Panc1 (cell line): ENCODE measurements at regions not wholly inside any gene's neighbourhood (a gene's known extent, or its start where the extent isn't known, plus 50 kb on each side); places are given as distances from the start of the nearest gene placed in this dataset.

Experiments
- POLR2AphosphoS5 ChIP-seq: IDR thresholded peaks from 2 replicates; pipeline ENCODE4 v1.6.1; 2012; ENCODE audit warnings: mild to moderate bottlenecking, low read depth, low read length, moderate library complexity
- SIN3A ChIP-seq: IDR thresholded peaks from 2 replicates; pipeline ENCODE4 v1.6.1; 2012; ENCODE audit warnings: low read depth, mild to moderate bottlenecking, low read length, moderate library complexity, borderline replicate concordance; ENCODE audit not compliant: insufficient read depth
- TCF7L2 ChIP-seq: IDR thresholded peaks from 2 replicates; pipeline ENCODE4 v1.6.1; 2011; ENCODE audit warnings: mild to moderate bottlenecking, low read depth, low read length, inconsistent platforms
- TF ChIP-seq, protein P1 (sequence below): fragments of 450-650 bp; IDR thresholded peaks from 2 replicates; pipeline ENCODE4 v1.5.1; 2017; ENCODE audit warnings: mild to moderate bottlenecking

DNA sequence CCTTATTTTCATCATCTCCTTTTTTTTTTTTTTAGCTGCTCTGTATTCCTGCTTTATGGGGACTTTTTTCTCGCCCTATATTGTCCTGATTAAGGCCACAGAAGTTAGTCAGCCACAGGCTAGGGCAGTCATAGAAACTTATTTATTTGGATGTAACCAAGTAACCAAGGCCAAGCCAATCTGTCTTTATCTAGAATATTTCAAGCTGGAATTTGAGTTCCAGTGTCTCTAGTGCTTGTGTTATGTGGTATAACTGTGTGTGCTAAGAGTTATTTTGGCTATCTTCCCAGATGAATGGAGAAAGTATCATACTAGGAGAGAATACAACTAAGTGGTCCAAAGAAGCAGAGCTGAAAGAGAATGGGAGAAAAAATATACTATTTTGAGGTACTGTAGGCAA is 751.5 kb downstream of the CBLN4 start:
- TF ChIP-seq, protein P1, sequence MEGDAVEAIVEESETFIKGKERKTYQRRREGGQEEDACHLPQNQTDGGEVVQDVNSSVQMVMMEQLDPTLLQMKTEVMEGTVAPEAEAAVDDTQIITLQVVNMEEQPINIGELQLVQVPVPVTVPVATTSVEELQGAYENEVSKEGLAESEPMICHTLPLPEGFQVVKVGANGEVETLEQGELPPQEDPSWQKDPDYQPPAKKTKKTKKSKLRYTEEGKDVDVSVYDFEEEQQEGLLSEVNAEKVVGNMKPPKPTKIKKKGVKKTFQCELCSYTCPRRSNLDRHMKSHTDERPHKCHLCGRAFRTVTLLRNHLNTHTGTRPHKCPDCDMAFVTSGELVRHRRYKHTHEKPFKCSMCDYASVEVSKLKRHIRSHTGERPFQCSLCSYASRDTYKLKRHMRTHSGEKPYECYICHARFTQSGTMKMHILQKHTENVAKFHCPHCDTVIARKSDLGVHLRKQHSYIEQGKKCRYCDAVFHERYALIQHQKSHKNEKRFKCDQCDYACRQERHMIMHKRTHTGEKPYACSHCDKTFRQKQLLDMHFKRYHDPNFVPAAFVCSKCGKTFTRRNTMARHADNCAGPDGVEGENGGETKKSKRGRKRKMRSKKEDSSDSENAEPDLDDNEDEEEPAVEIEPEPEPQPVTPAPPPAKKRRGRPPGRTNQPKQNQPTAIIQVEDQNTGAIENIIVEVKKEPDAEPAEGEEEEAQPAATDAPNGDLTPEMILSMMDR = no peak
- TF ChIP-seq TCF7L2 (no peak), POLR2AphosphoS5 (no peak), SIN3A (no peak)
